ENCODE measurements at regions not wholly inside any gene's neighbourhood (a gene's known extent, or its start where the extent isn't known, plus 50 kb on each side); places are given as distances from the start of the nearest gene placed in this dataset.

DNA sequence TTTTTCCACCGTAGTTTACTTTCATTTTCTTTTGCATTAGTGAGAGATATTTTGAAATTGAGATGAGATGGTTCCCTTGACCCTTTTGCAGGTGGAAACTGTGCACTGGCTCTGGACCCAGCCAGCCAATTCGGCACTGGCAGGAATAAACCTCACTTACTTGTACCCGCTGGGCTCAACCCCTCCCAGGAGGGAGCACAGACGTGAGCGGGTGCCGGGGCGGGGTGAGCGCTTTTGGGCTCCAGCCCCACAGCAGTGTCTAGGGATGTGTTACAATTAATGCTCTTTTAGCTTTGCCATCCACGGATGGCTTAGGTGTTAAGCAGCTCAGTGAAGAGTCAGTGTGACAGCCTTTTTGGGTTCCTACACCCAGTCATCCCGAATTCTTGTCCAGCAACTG lies 766.1 kb upstream of the CHD1 start:
- no peak overlapping the region for H3K4me3 Mint-ChIP-seq
- no peak overlapping the region for H2AFZ ChIP-seq (ENCODE audit: low read length)
- H3K27ac ChIP-seq (ENCODE audit: insufficient read length, low read depth, low read length), result no peak overlapping the region
- H3K27ac Mint-ChIP-seq, result no peak overlapping the region
- H3K79me2 ChIP-seq (ENCODE audit: insufficient read depth, low read length), result no peaks in the 10 kb centered on the region
- no peak overlapping the region for H3K14ac ChIP-seq (ENCODE audit: insufficient read depth, low read length)
- H3K27me3 ChIP-seq (ENCODE audit: insufficient read depth, low read length), result no peaks in the 10 kb centered on the region
- H3K4me2 ChIP-seq (ENCODE audit: insufficient read depth, insufficient read length, low read length), result no peak overlapping the region
- no peak overlapping the region for H3K56ac ChIP-seq (ENCODE audit: insufficient read length, low read depth, low read length)
- no peaks in the 10 kb centered on the region for H3K9me3 ChIP-seq (ENCODE audit: control insufficient read depth, low read depth, low read length)
- no peak overlapping the region for H4K5ac ChIP-seq (ENCODE audit: insufficient read length, low read depth, low read length)
- H4K20me1 ChIP-seq (ENCODE audit: control insufficient read depth, insufficient read depth, insufficient read length), result no peaks in the 10 kb centered on the region
- H2BK5ac ChIP-seq (ENCODE audit: insufficient read length, low read length), result no peak overlapping the region
- H2BK12ac ChIP-seq (ENCODE audit: insufficient read length, low read depth, low read length), result no peak overlapping the region
- H2BK20ac ChIP-seq (ENCODE audit: low read depth, low read length, poor library complexity, severe bottlenecking), result no peak overlapping the region
- H3K27me3 Mint-ChIP-seq (ENCODE audit: low read depth), result no peaks in the 10 kb centered on the region; the same call in 1 of the 2 replicates
- no peak overlapping the region for H2AK5ac ChIP-seq (ENCODE audit: insufficient read length, low read length)
- no peaks in the 10 kb centered on the region for H3K23me2 ChIP-seq (ENCODE audit: insufficient read length, low read depth, low read length, poor library complexity, severe bottlenecking)
- H2BK120ac ChIP-seq (ENCODE audit: low read depth, low read length, poor library complexity, severe bottlenecking), result no peak overlapping the region
- no peak overlapping the region for H2BK15ac ChIP-seq (ENCODE audit: low read depth, low read length)
- H3K18ac ChIP-seq (ENCODE audit: insufficient read length, low read depth, low read length), result no peak overlapping the region
- no peak overlapping the region for H4K8ac ChIP-seq (replicated peaks; ENCODE audit: insufficient read length, low read depth, low read length)
- H3T11ph ChIP-seq (ENCODE audit: low read length), result no peak overlapping the region
- H3K4me1 Mint-ChIP-seq, result no peaks in the 10 kb centered on the region
- TF ChIP-seq, protein P1, sequence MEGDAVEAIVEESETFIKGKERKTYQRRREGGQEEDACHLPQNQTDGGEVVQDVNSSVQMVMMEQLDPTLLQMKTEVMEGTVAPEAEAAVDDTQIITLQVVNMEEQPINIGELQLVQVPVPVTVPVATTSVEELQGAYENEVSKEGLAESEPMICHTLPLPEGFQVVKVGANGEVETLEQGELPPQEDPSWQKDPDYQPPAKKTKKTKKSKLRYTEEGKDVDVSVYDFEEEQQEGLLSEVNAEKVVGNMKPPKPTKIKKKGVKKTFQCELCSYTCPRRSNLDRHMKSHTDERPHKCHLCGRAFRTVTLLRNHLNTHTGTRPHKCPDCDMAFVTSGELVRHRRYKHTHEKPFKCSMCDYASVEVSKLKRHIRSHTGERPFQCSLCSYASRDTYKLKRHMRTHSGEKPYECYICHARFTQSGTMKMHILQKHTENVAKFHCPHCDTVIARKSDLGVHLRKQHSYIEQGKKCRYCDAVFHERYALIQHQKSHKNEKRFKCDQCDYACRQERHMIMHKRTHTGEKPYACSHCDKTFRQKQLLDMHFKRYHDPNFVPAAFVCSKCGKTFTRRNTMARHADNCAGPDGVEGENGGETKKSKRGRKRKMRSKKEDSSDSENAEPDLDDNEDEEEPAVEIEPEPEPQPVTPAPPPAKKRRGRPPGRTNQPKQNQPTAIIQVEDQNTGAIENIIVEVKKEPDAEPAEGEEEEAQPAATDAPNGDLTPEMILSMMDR (conservative IDR thresholded peaks at IDR 0.05), result no peak
- H3K4ac ChIP-seq (ENCODE audit: low read depth, low read length), result no peak overlapping the region
- no peaks in the 10 kb centered on the region for H3K4me1 ChIP-seq (ENCODE audit: insufficient read depth, low read length)
- WGBS (ENCODE audit: extremely low coverage, insufficient read length, low lambda C conversion rate), result no CpG with 5 or more reads among the region's 10 CpGs
- no peak overlapping the region for H4K91ac ChIP-seq (ENCODE audit: insufficient read length, low read depth, low read length)
- H3K9me3 Mint-ChIP-seq, result no peaks in the 10 kb centered on the region
- no peak for DNase-seq
- H3K79me1 ChIP-seq (ENCODE audit: insufficient read depth, low read depth, low read length, poor library complexity, severe bottlenecking), result no peaks in the 10 kb centered on the region
- no peaks in the 10 kb centered on the region for H3K36me3 Mint-ChIP-seq (ENCODE audit: insufficient read depth in 1 of 3, low read depth in 3 of 3)
- H3K23ac ChIP-seq (ENCODE audit: insufficient read length, low read depth, low read length), result no peak overlapping the region
- H3K9ac ChIP-seq (ENCODE audit: extremely low read depth, insufficient read length, low read length), result no peak overlapping the region
